ENCODE measurements at regions not wholly inside any gene's neighbourhood (a gene's known extent, or its start where the extent isn't known, plus 50 kb on each side); places are given as distances from the start of the nearest gene placed in this dataset.

DNA sequence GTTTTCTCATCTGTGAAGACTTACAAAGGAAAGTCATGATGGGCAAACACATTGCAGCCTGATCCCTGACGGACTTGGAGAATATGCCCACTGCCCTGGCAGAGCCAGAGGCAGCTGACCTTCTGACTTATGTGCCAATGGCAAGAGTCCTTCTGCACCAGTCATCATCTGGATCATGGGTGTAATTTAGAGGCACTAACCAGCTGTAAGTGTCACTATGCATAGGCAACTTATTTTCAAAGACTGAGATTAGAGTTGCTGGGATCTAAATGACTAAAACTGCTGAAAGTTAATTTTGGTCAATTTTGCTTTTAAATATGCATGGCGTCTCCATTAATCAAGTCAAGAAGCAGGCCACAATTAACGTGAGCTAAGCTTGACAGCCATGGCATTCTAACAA lies 261.2 kb downstream of the BCL11A start:
- DNase-seq = no peak

DNA sequence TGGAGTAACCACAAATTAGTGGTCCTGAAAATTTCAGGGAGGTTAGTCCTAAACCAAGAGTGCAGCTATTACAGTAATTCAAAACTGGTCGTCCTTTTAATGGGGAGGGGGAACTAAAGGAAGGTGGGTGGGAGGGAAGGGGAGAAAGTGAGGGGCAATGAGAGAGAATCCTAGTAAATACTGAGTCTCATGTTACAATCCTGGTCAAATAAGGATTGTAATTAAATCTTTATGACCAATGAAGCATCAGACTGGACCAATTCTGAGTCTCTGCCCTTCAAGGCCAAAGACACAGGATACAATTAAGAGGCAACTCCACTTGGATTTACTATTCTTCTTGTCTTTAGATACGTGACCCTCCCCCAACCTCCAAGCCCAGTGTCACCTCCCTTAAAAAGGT lies 262.9 kb downstream of the BCL11A start:
- no peak for DNase-seq

DNA sequence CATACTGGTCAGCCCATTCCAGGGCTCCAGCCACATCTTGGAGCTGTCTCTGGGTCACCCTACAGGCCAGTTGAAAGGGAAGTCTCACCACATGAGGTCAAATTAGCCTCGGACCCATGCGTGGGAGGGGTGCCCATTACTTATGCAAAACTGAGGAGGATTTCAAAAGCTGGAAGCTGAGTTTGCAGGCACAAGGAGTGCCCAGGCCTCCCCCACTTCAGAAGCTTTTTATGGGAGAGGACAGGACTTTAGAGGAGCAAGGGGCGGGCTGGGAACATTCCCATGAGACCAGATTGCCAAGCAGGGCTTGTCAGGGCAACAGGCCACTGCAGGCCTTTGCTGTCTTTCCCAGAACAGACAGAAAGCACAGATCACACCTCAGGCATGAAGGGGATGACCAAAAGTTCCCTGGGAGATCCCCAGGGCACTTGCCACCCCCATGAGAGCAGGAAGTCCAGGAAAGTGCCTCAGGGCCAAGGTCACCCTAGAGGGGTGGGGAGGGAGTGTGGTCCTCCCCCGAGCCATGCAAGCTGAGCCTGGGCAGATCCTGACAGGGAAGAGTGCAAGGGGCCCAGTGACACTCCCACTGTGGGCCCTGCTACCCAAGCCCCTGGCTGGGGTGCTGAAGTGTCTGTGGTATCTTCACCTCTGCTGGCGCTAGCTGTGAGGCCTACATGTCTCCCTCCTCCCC lies 267.7 kb downstream of the BCL11A start:
- DNase-seq = no peak

DNA sequence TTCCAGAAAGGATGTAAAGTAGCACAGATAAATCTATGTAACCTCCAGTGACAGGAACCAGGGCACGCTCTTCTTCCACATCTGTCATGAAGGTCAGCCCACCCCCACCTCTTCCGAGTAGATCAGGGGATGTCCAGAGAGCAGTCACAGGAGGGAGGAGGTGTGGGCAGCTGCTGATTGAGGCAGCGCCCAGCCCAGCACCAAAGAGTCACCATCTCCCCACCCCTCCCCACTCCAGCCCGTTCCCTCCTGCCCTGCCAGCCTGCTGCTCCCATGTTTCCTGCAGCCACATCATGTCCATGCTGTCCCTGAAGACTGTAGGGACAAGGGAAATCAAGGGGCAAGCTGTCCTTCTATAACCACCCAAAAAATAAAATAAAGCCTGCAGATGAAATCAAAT lies 269.8 kb downstream of the BCL11A start:
- no peak for DNase-seq

DNA sequence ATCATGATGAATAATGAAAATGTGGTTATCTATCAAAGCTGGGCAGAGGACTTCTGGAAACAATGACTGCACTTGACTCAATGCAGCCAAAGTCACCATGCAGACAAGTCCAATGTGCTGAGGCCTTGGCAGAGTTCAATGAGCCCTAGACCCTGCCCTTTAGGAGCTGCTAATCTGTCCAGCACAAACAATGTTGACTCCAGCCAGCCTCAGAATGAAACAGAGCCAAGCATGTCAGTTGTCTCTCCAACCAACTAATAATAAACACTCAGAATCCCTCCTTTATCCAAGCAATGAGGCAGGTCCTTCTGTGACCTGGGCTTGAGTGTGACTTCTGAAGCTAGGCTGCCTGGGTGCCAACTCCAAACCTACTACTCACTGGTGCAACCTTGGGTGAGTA lies 270.6 kb downstream of the BCL11A start:
- DNase-seq = no peak

DNA sequence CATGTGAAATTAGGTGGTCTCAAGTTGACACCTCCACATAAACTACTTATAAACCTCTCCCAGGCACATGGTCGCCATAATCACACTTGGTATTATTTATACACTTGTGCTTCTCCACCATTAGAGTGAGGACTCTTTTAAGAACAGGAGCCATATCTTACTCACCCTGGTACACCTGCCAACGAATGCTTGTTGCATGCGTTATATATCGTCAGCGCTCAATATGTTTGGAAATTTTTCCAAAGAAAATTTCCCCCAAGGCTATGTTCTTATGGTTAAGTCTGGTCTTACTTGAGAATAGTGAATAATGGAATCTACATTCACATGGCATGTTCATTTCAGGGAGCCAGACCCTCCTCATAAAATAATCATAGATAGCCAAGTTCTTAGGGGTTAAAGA lies 271.7 kb downstream of the BCL11A start:
- DNase-seq = no peak

DNA sequence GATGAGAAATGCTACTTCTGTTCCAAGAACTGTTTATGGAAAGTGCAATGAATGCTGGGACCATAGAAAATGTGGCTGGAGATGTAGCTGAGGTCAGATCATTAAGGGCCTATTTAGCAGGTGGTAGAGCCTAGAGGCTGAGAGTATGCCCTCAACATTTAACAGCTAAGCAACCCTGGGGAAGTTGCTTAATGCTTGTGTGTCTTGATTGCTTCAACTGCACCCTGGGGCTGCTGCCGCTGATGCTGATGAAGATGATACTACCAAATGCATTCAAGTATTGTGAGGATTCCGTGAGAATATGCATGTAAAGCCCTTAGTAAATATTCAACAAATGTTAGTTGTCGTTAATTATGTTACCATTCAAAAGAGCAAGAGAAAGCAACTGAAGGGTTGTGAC lies 273.2 kb downstream of the BCL11A start:
- DNase-seq = no peak

DNA sequence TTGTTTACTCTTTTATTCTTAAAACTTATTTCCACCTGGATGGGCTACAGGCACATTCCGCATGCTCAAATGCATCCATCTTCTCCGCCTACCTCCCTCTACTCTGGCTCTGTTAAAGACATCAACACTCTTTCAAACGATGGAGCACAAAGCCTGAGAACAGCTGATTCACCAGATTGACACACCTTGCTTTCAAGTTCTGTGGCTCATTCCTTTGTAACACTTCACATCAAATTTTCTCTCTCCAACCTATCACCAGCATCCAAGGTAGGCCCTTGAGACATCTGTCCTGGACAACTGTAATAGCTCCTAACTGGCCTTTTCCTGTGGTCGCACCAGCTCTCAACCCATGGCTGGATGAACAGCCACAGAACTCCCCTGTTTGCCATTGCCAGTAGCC lies 274.5 kb downstream of the BCL11A start:
- no peak for DNase-seq

DNA sequence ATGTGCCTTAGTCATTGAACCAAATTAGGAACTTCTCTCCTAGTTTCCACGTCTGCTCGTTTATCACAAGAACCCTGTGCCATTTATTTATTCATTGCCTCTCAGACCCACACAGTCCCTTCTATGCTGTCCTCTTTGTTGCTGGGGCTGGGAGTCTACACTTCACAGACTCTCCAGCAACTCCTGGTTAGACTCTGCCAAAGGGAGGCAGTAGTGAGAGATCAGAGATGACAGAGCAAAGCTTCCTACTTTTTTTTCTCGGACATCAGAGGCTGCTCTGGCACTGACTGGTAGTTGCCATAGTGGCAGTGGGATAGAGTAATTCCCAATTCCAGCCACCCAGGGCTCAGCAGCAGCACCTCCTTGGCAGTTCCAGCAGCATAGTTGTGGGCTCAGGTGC lies 277.5 kb downstream of the BCL11A start:
- DNase-seq = no peak

DNA sequence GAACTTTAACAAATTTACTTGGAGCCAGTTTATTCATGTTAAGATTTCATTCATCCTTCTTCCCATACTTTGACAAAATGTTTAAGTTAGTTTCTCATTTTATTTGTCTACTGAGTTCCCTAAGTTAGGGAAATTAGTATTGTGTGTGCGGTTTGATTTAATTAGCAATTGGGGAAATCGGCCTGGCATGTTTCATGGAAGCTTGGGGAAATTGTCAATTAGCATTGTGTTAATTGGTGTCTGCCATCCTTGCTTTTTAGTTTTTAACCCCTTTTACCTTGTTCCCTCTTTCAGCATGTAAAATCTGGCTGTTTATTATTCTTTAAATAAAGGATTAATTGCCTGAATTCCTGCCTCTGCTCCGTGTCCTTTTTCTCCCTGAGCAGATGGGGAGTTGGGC lies 279.6 kb downstream of the BCL11A start:
- no peak for DNase-seq

DNA sequence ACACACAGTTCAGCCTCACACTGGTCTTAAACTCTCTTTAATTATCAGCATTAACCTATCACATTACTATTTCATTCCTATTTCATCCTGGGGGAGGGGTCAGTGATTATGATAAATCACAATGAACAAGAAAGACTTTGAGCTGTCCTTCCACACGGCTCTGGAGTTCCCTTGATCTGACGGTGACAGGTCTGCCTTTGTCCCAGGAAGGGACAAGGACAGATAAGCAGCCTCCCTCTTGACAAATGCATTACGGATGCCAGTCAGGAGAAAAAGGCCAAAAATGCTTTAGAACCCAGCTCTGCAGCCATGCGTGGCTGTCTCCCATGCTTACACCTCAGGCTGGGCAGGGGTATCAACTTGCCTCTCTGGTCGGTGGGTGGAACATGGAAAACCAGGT lies 281.7 kb downstream of the BCL11A start:
- no peak for DNase-seq

DNA sequence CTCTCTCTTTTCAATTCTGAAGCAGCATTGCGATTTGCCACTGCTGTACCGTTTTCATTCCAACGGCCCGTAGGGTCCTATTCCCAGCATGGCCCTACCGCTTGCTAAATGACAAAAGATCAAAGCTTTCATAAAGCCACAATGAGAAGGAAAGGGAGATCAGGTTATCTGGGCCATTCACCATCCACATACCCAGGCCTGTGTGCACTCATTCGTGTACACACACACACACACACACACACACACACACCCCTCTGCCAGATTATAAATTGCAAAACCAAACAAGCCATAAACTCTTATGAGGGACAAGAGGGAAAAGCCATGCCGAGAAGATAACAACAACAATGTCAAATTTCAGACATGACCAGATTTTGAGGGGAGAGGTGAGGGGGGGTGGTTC lies 282.3 kb downstream of the BCL11A start:
- DNase-seq = no peak

DNA sequence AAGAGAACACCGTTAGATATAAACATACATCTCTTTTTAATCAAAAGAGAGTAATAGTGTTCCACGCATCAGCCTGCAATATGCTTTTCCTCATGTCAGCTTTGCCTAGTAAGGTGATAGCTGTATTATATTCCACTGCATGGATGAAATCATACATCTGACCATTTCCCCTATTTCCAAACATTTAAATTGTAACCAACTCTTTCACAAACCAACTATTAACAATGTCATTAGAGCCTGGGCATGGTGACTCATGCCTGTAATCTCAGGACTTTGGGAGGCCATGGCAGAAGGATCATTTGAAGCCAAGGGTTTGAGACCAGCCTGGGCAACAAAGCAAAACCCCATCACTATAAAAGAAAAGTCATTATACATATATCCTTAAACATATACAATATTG lies 284.8 kb downstream of the BCL11A start:
- DNase-seq = no peak

DNA sequence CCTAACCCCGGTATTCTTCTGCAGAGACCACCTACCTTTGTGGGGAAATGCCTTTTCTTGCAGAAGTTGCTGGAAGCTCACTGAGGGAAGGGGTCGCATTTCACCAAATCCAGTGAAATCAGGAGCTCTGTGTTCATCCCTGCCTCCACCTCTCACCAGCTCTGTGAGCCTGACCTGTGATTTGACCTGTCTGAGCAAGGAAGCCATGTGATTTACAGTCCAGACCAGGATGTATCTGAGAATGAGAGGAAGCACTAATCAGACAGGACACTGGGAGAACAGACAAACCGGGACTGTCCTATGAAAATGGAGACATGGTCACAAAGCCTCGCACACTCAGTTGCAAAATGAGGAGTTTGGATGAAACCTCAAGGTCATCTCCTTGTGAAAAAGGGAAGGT lies 285.4 kb downstream of the BCL11A start:
- DNase-seq = no peak

DNA sequence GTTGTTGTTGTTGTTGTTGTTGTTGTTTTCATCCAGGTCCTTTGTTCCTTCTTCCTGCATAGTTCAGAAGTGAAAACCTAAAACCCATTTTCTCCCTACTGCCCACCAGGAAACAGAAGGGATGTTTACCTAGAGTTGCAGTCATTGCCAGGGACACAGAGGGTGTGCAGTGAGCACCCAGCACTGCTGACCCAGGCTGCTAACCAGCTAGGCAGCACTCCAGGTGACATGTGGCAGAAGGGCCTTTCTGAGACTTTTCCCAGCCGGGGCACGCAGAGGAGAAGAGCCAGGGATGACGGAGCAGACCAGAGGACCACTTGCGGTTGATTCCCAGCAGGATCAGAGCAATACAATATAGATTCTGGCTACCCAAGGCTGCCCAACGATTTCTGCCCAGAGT lies 286.3 kb downstream of the BCL11A start:
- no peak for DNase-seq

DNA sequence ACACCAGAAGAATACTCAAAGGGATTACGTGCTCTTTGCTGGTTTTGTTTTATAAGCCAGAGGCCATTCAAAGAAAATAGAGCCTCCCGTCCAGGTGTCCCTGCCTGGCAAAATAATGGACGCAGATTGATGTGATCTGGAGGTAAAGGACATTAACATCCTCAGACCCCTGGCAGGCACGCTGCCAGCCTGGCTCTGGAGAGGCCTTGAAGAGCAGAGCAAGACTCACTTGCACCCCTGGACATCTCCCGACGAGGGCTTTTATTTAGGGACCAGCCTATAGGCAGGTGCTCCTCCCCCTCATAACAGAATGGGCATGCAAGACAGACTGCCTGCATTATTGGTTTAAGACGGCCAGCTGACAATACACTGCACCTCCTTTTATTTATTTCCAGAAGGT lies 291.3 kb downstream of the BCL11A start:
- no peak for DNase-seq

DNA sequence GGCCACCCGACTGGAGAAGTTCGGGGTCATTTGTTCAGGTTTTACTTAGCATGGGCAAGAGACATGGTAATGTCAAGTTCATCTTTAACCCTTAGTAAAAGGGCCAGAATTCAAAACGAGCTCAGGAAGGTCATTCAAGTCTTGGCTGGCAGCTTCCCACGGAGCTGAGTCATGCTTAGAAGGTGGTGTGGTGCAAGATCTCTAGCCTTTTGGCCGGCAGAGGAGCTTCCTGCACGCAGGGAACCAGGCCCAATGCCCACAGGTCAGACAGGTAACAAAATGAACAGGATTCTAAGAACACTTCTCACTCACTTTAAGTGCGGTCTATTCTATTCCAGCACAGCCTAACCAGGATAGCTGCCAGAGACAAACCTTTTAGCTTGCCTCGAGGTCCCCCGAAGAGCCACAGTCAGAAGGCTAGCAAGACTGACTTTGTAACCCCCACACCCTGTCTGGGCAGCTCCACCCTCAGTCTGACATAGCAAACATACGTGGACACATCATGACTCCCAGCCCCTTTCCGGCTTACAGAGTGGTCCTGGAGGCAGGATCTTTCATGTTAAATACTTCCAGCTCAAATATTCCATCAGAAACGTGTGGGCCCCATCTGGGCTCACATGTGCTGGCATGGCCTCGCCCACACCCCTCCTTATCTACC lies 292.7 kb downstream of the BCL11A start:
- no peak for DNase-seq

DNA sequence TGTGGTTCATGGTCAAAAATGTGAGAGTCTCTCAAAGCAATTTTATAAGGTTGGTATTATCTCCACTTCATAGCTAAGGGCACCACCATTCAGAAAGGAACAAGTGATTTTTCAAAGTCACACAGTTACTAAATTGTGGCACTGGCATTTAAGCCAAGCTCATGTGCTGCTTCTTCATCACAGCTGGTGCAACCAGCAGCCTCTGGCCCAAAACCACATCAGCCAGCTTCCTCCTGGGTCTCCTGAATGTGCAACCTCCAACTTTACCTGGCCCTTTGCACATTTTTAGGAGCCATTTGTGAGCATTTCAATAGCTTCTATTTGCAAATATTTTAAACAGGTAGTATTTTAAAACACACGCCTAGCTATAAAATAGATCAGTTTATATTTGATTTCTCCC lies 293.7 kb downstream of the BCL11A start:
- DNase-seq = no peak

DNA sequence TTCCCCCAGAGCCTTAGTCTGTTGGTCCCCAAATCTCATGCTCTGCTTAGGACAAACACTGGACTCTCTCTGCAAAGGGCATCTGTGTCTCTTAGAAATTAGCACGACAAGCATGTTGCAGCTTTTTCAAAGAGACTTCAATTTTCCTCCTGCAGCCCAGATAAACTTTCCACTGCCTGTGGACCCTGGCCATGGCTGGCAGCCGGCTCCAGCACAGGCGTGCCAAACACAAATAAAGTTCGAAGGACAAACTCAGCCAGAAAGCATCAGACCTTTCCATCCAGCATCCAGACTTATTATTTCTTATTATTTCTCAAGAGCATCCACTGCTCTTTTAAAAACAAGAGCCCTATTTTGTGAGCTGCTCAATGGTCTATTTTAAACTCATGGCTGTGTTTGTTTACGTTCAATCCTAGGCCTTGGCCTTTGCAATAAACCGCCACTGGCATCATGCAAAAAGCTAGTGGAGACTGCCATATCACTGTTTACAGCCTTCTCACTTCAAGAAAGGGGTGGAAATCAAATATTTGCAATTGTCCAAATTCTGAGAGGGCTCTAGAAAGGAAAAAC lies 300.8 kb downstream of the BCL11A start:
- no peak for DNase-seq

DNA sequence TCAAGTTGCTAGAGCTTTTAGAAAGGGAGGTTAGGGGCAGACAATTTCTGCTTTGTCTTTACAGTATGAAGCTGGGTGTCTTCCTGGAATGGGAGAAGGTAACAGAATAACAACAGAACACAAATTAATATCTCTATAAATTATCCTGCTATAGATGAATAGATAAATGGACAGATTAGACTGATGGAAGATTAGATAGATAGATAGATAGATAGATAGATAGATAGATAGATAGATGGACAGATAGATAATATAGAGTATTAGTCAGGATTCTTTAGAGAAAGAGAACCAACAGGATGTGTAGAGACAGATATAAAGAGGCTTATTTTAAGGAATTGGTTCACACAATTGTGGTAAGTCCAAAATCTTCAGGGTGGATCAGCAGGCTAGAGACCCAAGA lies 302.2 kb downstream of the BCL11A start:
- DNase-seq = no peak

DNA sequence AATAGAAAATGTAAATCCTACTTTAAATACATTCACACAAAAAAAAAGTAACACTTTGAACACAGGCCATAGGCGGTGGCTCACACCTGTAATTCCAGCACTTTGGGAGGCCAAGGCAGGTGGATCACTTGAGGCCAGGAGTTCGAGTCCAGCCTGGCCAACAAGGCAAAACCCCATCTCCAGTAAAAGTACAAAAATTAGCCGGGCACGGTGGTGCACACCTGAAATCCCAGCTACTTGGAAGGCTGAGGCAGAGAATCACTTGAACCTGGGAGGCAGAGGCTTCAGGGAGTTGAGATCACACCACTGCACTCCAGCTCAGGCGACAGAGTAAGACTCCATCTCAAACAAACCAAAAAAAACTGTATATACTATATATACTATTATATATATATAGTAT lies 303.6 kb downstream of the BCL11A start:
- no peak for DNase-seq

DNA sequence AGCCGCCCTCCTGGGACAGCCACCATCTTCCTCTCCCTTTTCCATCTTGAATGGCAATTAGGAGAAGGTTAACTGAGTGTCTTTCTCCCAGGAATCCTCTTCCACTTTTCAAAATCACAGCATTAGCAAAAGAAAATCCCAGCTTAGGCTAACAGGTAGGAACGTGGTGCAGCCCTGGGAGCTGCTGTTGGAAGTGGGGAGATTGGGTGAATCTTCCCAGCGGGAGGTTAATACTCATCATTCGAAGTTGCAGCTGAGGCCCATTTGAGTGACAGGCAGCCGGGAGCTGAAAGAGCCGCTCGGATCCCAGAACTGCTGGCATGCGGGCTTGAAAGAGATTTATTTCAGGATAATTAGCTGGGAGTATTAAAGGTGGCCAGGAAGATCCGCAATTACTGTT lies 306.0 kb downstream of the BCL11A start:
- DNase-seq = no peak

DNA sequence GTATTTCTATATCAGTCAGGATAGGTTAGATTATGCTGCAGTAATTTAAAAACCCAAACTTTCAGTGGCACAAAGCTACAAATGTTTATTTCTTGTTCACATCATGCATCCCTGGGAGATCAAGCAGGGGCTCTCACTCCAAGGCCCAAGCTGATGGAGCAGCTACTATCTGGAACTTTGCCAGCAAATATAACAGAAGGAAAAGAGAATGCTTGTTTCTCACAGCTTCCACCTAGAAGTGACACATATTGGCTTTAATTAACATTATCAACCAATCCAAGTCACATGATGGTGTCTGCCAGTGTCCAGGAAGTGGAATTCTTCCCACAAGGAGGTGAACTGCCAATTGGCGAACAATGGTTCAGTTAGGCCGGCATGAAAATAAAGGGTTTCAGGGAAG lies 306.9 kb downstream of the BCL11A start:
- DNase-seq = no peak

DNA sequence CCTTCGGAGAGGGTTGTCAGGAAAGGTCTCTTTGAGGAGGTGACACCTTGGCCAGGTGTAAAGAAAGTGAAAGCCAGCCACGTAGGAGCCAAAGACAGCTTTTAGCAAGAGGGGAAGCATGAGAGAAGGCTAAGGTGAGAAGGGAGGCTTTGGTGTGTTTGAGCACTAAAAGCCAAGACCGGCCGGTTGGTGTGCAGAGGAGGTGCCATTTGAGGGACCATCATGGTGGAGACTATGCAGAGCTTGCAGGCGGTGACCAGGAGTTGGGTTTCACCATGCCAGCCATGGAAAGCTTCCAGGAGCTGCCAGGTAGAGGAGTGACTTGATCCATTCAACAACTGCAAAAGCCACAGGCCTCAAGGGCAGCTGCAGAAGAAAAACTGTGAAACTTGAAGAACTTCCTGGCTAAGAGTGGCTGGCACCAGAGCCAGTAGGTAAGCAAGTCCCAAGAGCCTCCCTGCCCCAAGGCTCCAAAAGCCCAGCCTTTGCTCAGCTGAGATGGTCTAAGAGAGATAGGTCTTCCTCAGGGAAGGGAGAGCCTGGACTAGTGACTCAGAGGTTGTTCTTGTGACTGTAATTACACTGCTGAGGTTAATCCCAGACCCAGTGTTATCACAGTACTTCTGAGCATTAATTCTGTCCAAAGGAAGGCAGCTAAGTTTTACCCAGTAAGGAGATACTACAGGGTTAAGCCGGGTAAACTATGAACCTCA lies 319.0 kb downstream of the BCL11A start:
- DNase-seq = no peak
